HCT116 (cell line): ENCODE measurements at regions not wholly inside any gene's neighbourhood (a gene's known extent, or its start where the extent isn't known, plus 50 kb on each side); places are given as distances from the start of the nearest gene placed in this dataset.

Source experiments
- ATAC-seq: fragments of 200-7000 bp; cut with Tn5 transposase; 2 replicates; pipeline ENCODE4 v1.9.1; 2020; ENCODE audit warnings: mild to moderate bottlenecking, moderate library complexity
- BruUV-seq: library from RNA; stranded (reverse); fragments of 400-500 nt; replicated peaks from 2 replicates; lab custom pipeline; 2021; lab: Mats Ljungman, UMichigan
- CTCF ChIA-PET: fragments of 300-600 bp; sonication (Branson Sonifier 250); formaldehyde crosslinking; loops from one replicate; lab custom pipeline; 2021; ENCODE audit warnings: antibody characterized with exemption; lab: Charles Lee
- POLR2A ChIA-PET: fragments of 300-600, 350-600 bp; sonication (Branson Sonifier 250); formaldehyde crosslinking; loops from one replicate; lab custom pipeline; 2021; ENCODE audit warnings: antibody characterized with exemption; lab: Charles Lee
- RAD21 ChIA-PET, 2 experiments: fragments of 300-600 bp; sonication (Branson Sonifier 250); formaldehyde crosslinking; loops; one replicate each; lab custom pipeline; 2023; ENCODE audit warnings: low total read pairs in 2 of 2; ENCODE audit not compliant: uncharacterized antibody in 2 of 2, unreplicated experiment in 2 of 2, low non-redundant PET in 1 of 2; lab: Charles Lee
- DNase-seq: peaks from one replicate; pipeline ENCODE4 v3.0.0-alpha.2; 2010; ENCODE audit warnings: low read depth, low spot score
- H2AFZ ChIP-seq: fragments of 200-600 bp; shearing (Covaris generic), sonication (generic); 2 replicates; pipeline ENCODE4 v1.6.1; 2017; ENCODE audit warnings: low read depth, mixed run types, mixed read lengths, antibody characterized with exemption, low read length; ENCODE audit not compliant: poor library complexity, severe bottlenecking
- H3K27ac ChIP-seq: 2 replicates; pipeline ENCODE4 v1.5.1; 2012; ENCODE audit warnings: low read depth, low read length
- H3K27me3 ChIP-seq: fragments of 200-600 bp; sonication (generic); 2 replicates; pipeline ENCODE4 v1.6.1; 2016; ENCODE audit warnings: mixed run types, low read length, mixed read lengths; ENCODE audit not compliant: insufficient read depth
- H3K36me3 ChIP-seq, 2 experiments: fragments of 200-500 bp in 1 of 2; fragments of 200-600 bp in 1 of 2; sonication (Bioruptor generic) in 1 of 2; sonication (generic) in 1 of 2; 2 replicates each; pipeline versions ENCODE4 v1.5.1 to v1.6.1; 2014 to 2016; ENCODE audit warnings: low read length in 2 of 2, inconsistent platforms in 1 of 2, mixed read lengths in 1 of 2, mixed run types in 1 of 2; ENCODE audit not compliant: insufficient read depth in 2 of 2, control insufficient read depth in 1 of 2
- H3K4me1 ChIP-seq, 2 experiments: fragments of 200-600 bp in 1 of 2; sonication (generic) in 1 of 2; 2 replicates each; pipeline versions ENCODE4 v1.5.1 to v1.6.1; 2012 to 2017; ENCODE audit warnings: low read length in 2 of 2, inconsistent platforms in 1 of 2, mild to moderate bottlenecking in 1 of 2, mixed read lengths in 1 of 2, mixed run types in 1 of 2, moderate library complexity in 1 of 2; ENCODE audit not compliant: insufficient read depth in 2 of 2, control insufficient read depth in 1 of 2
- H3K4me2 ChIP-seq: fragments of 200-600 bp; sonication (generic); 2 replicates; pipeline ENCODE4 v1.6.1; 2017; ENCODE audit warnings: mixed run types, low read length, mixed read lengths
- H3K4me3 ChIP-seq, 2 experiments: fragments of 200-600 bp in 1 of 2; sonication (generic) in 1 of 2; replicated peaks in 1 of 2; 2 replicates each; pipeline ENCODE4 v1.5.1; 2011 to 2016; ENCODE audit warnings: low read length in 2 of 2, control low read depth in 1 of 2, low read depth in 1 of 2, mild to moderate bottlenecking in 1 of 2, mixed read lengths in 1 of 2, mixed run types in 1 of 2
- H3K79me2 ChIP-seq: fragments of 200-600 bp; sonication (generic); 2 replicates; pipeline ENCODE4 v1.6.1; 2017; ENCODE audit warnings: mild to moderate bottlenecking, mixed run types, low read length, moderate library complexity, mixed read lengths; ENCODE audit not compliant: insufficient read depth
- H3K9ac ChIP-seq: fragments of 200-600 bp; sonication (generic); 2 replicates; pipeline ENCODE4 v1.6.1; 2016; ENCODE audit warnings: low read length, mixed read lengths
- H3K9me2 ChIP-seq: fragments of 200-600 bp; sonication (generic), shearing (Covaris generic); 2 replicates; pipeline ENCODE4 v1.6.1; 2017; ENCODE audit warnings: mixed run types, mild to moderate bottlenecking, moderate library complexity; ENCODE audit not compliant: insufficient read depth
- H3K9me3 ChIP-seq, 2 experiments: fragments of 200-500 bp in 1 of 2; fragments of 200-600 bp in 1 of 2; sonication (Bioruptor generic) in 1 of 2; sonication (generic) in 1 of 2; 2 replicates each; pipeline ENCODE4 v1.6.1; 2014 to 2017; ENCODE audit warnings: low read length in 2 of 2, mixed read lengths in 2 of 2, inconsistent platforms in 1 of 2, low read depth in 1 of 2, mild to moderate bottlenecking in 1 of 2, mixed run types in 1 of 2, moderate library complexity in 1 of 2; ENCODE audit not compliant: control insufficient read depth in 1 of 2, insufficient read depth in 1 of 2
- H4K20me1 ChIP-seq: fragments of 200-600 bp; sonication (generic), shearing (Covaris generic); 2 replicates; pipeline ENCODE4 v1.6.1; 2017; ENCODE audit warnings: mixed run types, mild to moderate bottlenecking, moderate library complexity; ENCODE audit not compliant: insufficient read depth
- CBX3 ChIP-seq: IDR thresholded peaks from 2 replicates; pipeline ENCODE4 v1.6.1; 2012; ENCODE audit warnings: low read depth
- EGR1 ChIP-seq: IDR thresholded peaks from 2 replicates; pipeline ENCODE4 v1.6.1; 2012; ENCODE audit warnings: low read depth
- ELF1 ChIP-seq: IDR thresholded peaks from 2 replicates; pipeline ENCODE4 v1.6.1; 2012; ENCODE audit warnings: low read depth, borderline replicate concordance
- EZH2phosphoT487 ChIP-seq: fragments of 200-600 bp; IDR thresholded peaks from 2 replicates; pipeline ENCODE4 v1.6.1; 2018; ENCODE audit warnings: antibody characterized with exemption, borderline replicate concordance
- FOSL1 ChIP-seq: IDR thresholded peaks from 2 replicates; pipeline ENCODE4 v1.6.1; 2012; ENCODE audit warnings: low read depth
- POLR2A ChIP-seq: IDR thresholded peaks from 2 replicates; pipeline ENCODE4 v1.7.0; 2011; ENCODE audit warnings: borderline replicate concordance; ENCODE audit not compliant: insufficient read depth, insufficient read length; ENCODE audit errors: extremely low read depth
- POLR2AphosphoS5 ChIP-seq: IDR thresholded peaks from 2 replicates; pipeline ENCODE4 v1.6.1; 2011; ENCODE audit warnings: mild to moderate bottlenecking, low read depth, low read length, moderate library complexity
- SIN3A ChIP-seq: IDR thresholded peaks from 2 replicates; pipeline ENCODE4 v1.6.1; 2012; ENCODE audit warnings: low read depth
- SRF ChIP-seq: IDR thresholded peaks from 2 replicates; pipeline ENCODE4 v1.6.1; 2012; ENCODE audit warnings: low read depth
- YY1 ChIP-seq: IDR thresholded peaks from 2 replicates; pipeline ENCODE4 v1.6.1; 2011; ENCODE audit warnings: low read length, low read depth, moderate library complexity, mild to moderate bottlenecking; ENCODE audit not compliant: insufficient replicate concordance; ENCODE audit errors: extremely low read depth
- ZBTB33 ChIP-seq: IDR thresholded peaks from 2 replicates; pipeline ENCODE4 v1.6.1; 2011; ENCODE audit warnings: mild to moderate bottlenecking, low read length, moderate library complexity; ENCODE audit not compliant: insufficient replicate concordance; ENCODE audit errors: extremely low read depth
- intact Hi-C: fragments of 100-400 bp; cut with micrococcal nuclease; formaldehyde crosslinking; loops from 2 replicates; pipeline ENCODE4 v1.10.0; 2022

- Histone ChIP-seq H3K9me3 (no peaks in the 10 kb centered on the region), H3K4me2 (no peak overlapping the region), H3K4me1 (no peaks in the 10 kb centered on the region), H3K27me3 (0 out of 2 replicates have a peak, but pooled peaks cover 7% of the 10 kb centered on the region), H3K27ac (no peak overlapping the region), H3K9ac (no peak overlapping the region), H3K79me2 (no peaks in the 10 kb centered on the region), H2AFZ (no peak overlapping the region), H4K20me1 (no peaks in the 10 kb centered on the region), H3K9me2 (no peaks in the 10 kb centered on the region), H3K36me3 (no peaks in the 10 kb centered on the region), H3K4me3 (no peak overlapping the region)
- intact Hi-C loops: no loop called here
- no peak for ATAC-seq
- POLR2A ChIA-PET: no interaction called here
- no peak for DNase-seq
- CTCF ChIA-PET: interaction anchor here (1.3 kb wide), 1 partner anchor 570 kb away, joined by 3 read pairs; no protein-coding TSS in a partner anchor
- RAD21 ChIA-PET: no interaction called here
- BruUV-seq: no TSS peak
- TF ChIP-seq EZH2phosphoT487: no peak
- TF ChIP-seq ZBTB33: no peak
These were observed 326.3 kb downstream of the ETS1 start for GRCh38 chr11:128261011-128261421.

GRCh38 chr11:128260398-128260797 lies 327.0 kb downstream of the ETS1 start:
- Histone ChIP-seq H3K36me3 (no peaks in the 10 kb centered on the region), H3K79me2 (no peaks in the 10 kb centered on the region), H3K9me2 (no peaks in the 10 kb centered on the region), H4K20me1 (no peaks in the 10 kb centered on the region), H3K4me2 (no peak overlapping the region), H3K9me3 (no peaks in the 10 kb centered on the region), H3K9ac (no peak overlapping the region), H3K27me3 (0 out of 2 replicates have a peak, but pooled peaks cover 7% of the 10 kb centered on the region), H2AFZ (no peak overlapping the region), H3K4me1 (no peaks in the 10 kb centered on the region), H3K27ac (no peak overlapping the region), H3K4me3 (no peak overlapping the region)
- no TSS peak for BruUV-seq
- TF ChIP-seq SRF (no peak), POLR2A (no peak), CBX3 (no peak), POLR2AphosphoS5 (no peak), SIN3A (no peak), EGR1 (no peak), YY1 (no peak), FOSL1 (no peak), ELF1 (no peak)
- RAD21 ChIA-PET: no interaction called here
- POLR2A ChIA-PET: no interaction called here
- intact Hi-C loops: no loop called here
- DNase-seq (no peak), ATAC-seq (no peak)
- CTCF ChIA-PET: interaction anchor here (1.3 kb wide), 1 partner anchor 570 kb away, joined by 3 read pairs; no protein-coding TSS in a partner anchor
